ENCODE measurements at regions not wholly inside any gene's neighbourhood (a gene's known extent, or its start where the extent isn't known, plus 50 kb on each side); places are given as distances from the start of the nearest gene placed in this dataset.

- TF ChIP-seq, protein P1, sequence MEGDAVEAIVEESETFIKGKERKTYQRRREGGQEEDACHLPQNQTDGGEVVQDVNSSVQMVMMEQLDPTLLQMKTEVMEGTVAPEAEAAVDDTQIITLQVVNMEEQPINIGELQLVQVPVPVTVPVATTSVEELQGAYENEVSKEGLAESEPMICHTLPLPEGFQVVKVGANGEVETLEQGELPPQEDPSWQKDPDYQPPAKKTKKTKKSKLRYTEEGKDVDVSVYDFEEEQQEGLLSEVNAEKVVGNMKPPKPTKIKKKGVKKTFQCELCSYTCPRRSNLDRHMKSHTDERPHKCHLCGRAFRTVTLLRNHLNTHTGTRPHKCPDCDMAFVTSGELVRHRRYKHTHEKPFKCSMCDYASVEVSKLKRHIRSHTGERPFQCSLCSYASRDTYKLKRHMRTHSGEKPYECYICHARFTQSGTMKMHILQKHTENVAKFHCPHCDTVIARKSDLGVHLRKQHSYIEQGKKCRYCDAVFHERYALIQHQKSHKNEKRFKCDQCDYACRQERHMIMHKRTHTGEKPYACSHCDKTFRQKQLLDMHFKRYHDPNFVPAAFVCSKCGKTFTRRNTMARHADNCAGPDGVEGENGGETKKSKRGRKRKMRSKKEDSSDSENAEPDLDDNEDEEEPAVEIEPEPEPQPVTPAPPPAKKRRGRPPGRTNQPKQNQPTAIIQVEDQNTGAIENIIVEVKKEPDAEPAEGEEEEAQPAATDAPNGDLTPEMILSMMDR (IDR thresholded peaks at IDR 0.05), result no peak
- TF ChIP-seq POLR2A (IDR thresholded peaks at IDR 0.05), result no peak
These were observed 926.8 kb downstream of the DIAPH3 start for GRCh38 chr13:59236944-59237343.

Measured in upper lobe of left lung (tissue), 4 donors.